IMR-90 (cell line): ENCODE measurements at regions not wholly inside any gene's neighbourhood (a gene's known extent, or its start where the extent isn't known, plus 50 kb on each side); places are given as distances from the start of the nearest gene placed in this dataset.

ENCODE experiments used
- ATAC-seq: fragments of 200-7000 bp; cut with Tn5 transposase; 2 replicates; pipeline ENCODE4 v1.9.1; 2020; ENCODE audit warnings: low read depth, mild to moderate bottlenecking, moderate library complexity
- BruUV-seq: library from RNA; stranded (reverse); fragments of 400-500 nt; replicated peaks from 2 replicates; lab custom pipeline; 2021; lab: Mats Ljungman, UMichigan
- CTCF ChIA-PET: fragments of 300-600 bp; formaldehyde crosslinking; extraction: SDS; loops from one replicate; lab custom pipeline; 2021; ENCODE audit warnings: antibody characterized with exemption; lab: Yijun Ruan, JAX
- POLR2A ChIA-PET: fragments of 300-600 bp; sonication (Branson Sonifier 250); formaldehyde crosslinking; loops from one replicate; lab custom pipeline; 2022; ENCODE audit warnings: antibody characterized with exemption; ENCODE audit not compliant: unreplicated experiment; lab: Charles Lee
- DNase-seq: peaks from one replicate; pipeline ENCODE4 v3.0.0; 2013
- H2AFZ ChIP-seq: replicated peaks from 2 replicates; pipeline ENCODE3; 2013; ENCODE audit warnings: low read length, mild to moderate bottlenecking; ENCODE audit not compliant: poor library complexity
- H2AK5ac ChIP-seq: 2 replicates; pipeline ENCODE4 v1.6.1; 2013; ENCODE audit warnings: low read depth, low read length, inconsistent platforms
- H2AK9ac ChIP-seq: replicated peaks from 2 replicates; pipeline ENCODE3; 2013; ENCODE audit warnings: mild to moderate bottlenecking, low read depth, low read length, moderate library complexity; ENCODE audit not compliant: poor library complexity
- H2BK120ac ChIP-seq: 2 replicates; pipeline ENCODE4 v1.6.1; 2013; ENCODE audit warnings: low read depth, low read length, inconsistent platforms
- H2BK15ac ChIP-seq: 3 replicates; pipeline ENCODE4 v1.6.1; 2013; ENCODE audit warnings: low read depth, low read length, inconsistent platforms
- H2BK20ac ChIP-seq: 2 replicates; pipeline ENCODE4 v1.6.1; 2013; ENCODE audit warnings: low read depth, mild to moderate bottlenecking, inconsistent platforms, low read length, moderate library complexity
- H2BK5ac ChIP-seq: 2 replicates; pipeline ENCODE4 v1.6.1; 2013; ENCODE audit warnings: mild to moderate bottlenecking, low read depth, low read length, inconsistent platforms; ENCODE audit not compliant: poor library complexity, severe bottlenecking
- H3K14ac ChIP-seq: replicated peaks from 2 replicates; pipeline ENCODE4 v1.6.1; 2013; ENCODE audit warnings: low read depth, low read length, inconsistent platforms
- H3K18ac ChIP-seq: 2 replicates; pipeline ENCODE4 v1.6.1; 2013; ENCODE audit warnings: low read depth, low read length, control low read depth
- H3K23ac ChIP-seq: 2 replicates; pipeline ENCODE4 v1.6.1; 2013; ENCODE audit warnings: low read depth, low read length, inconsistent platforms
- H3K27ac ChIP-seq: 2 replicates; pipeline ENCODE4 v1.5.1; 2013; ENCODE audit warnings: mild to moderate bottlenecking, control low read depth, low read length; ENCODE audit not compliant: insufficient read depth
- H3K27me3 ChIP-seq: 2 replicates; pipeline ENCODE4 v1.6.1; 2013; ENCODE audit warnings: low read length; ENCODE audit not compliant: control insufficient read depth, insufficient read depth
- H3K36me3 ChIP-seq: 2 replicates; pipeline ENCODE4 v1.6.1; 2013; ENCODE audit warnings: low read length, mixed read lengths; ENCODE audit not compliant: control insufficient read depth, insufficient read depth
- H3K4ac ChIP-seq: 2 replicates; pipeline ENCODE4 v1.6.1; 2013; ENCODE audit warnings: low read depth, low read length, inconsistent platforms
- H3K4me1 ChIP-seq: 2 replicates; pipeline ENCODE4 v1.6.1; 2013; ENCODE audit warnings: low read length, mixed read lengths; ENCODE audit not compliant: control insufficient read depth, insufficient read depth
- H3K4me2 ChIP-seq: 2 replicates; pipeline ENCODE4 v1.6.1; 2013; ENCODE audit warnings: low read depth, mild to moderate bottlenecking, control low read depth, low read length, moderate library complexity
- H3K4me3 ChIP-seq: 2 replicates; pipeline ENCODE4 v1.5.1; 2013; ENCODE audit warnings: low read depth, mild to moderate bottlenecking, control low read depth, low read length, moderate library complexity; ENCODE audit not compliant: insufficient read depth
- H3K56ac ChIP-seq: 2 replicates; pipeline ENCODE4 v1.6.1; 2013; ENCODE audit warnings: low read length, inconsistent platforms; ENCODE audit not compliant: insufficient read depth; ENCODE audit errors: extremely low read depth
- H3K79me1 ChIP-seq, 2 experiments: 2 replicates each; pipeline ENCODE4 v1.6.1; 2013; ENCODE audit warnings: low read length in 2 of 2, inconsistent platforms in 1 of 2, low read depth in 1 of 2
- H3K9ac ChIP-seq: 2 replicates; pipeline ENCODE4 v1.6.1; 2013; ENCODE audit warnings: low read depth, low read length, control low read depth
- H3K9me1 ChIP-seq: 2 replicates; pipeline ENCODE4 v1.6.1; 2013; ENCODE audit warnings: low read length, inconsistent platforms; ENCODE audit not compliant: insufficient read depth
- H3K9me3 ChIP-seq: 2 replicates; pipeline ENCODE4 v1.6.1; 2013; ENCODE audit warnings: low read length; ENCODE audit not compliant: control insufficient read depth, insufficient read depth
- H4K20me1 ChIP-seq: 2 replicates; pipeline ENCODE4 v1.6.1; 2013; ENCODE audit warnings: low read length, inconsistent platforms; ENCODE audit not compliant: insufficient read depth
- H4K5ac ChIP-seq: 2 replicates; pipeline ENCODE4 v1.6.1; 2013; ENCODE audit warnings: mild to moderate bottlenecking, low read depth, low read length, control low read depth
- H4K8ac ChIP-seq, 2 experiments: 2 replicates each; pipeline ENCODE4 v1.6.1; 2013; ENCODE audit warnings: low read depth in 2 of 2, low read length in 2 of 2, control low read depth in 1 of 2, inconsistent platforms in 1 of 2
- H4K91ac ChIP-seq: 2 replicates; pipeline ENCODE4 v1.6.1; 2013; ENCODE audit warnings: low read depth, low read length, inconsistent platforms; ENCODE audit not compliant: insufficient read depth
- BHLHE40 ChIP-seq: fragments of 150-350 bp; IDR thresholded peaks from 2 replicates; pipeline ENCODE4 v1.6.1; 2016; ENCODE audit warnings: mild to moderate bottlenecking, low read depth, low read length
- CEBPB ChIP-seq: IDR thresholded peaks from 2 replicates; pipeline ENCODE4 v1.6.1; 2012; ENCODE audit warnings: low read depth, low read length, improper control_type of control experiment
- CTCF ChIP-seq: conservative IDR thresholded peaks from 2 replicates; pipeline ENCODE4 v1.5.1; 2012; ENCODE audit warnings: mild to moderate bottlenecking, low read depth, low read length, improper control_type of control experiment
- MAZ ChIP-seq: IDR thresholded peaks from 2 replicates; pipeline ENCODE4 v1.6.1; 2012; ENCODE audit warnings: low read depth, mild to moderate bottlenecking, low read length, improper control_type of control experiment, moderate library complexity, borderline replicate concordance
- MXI1 ChIP-seq: IDR thresholded peaks from 2 replicates; pipeline ENCODE4 v1.6.1; 2012; ENCODE audit warnings: low read depth, mild to moderate bottlenecking, low read length, moderate library complexity, borderline replicate concordance
- NFE2L2 ChIP-seq: fragments of 150-350 bp; IDR thresholded peaks from 2 replicates; pipeline ENCODE4 v1.6.1; 2016; ENCODE audit warnings: low read depth, mild to moderate bottlenecking, low read length
- POLR2A ChIP-seq: IDR thresholded peaks from 2 replicates; pipeline ENCODE4 v1.6.1; 2012; ENCODE audit warnings: mild to moderate bottlenecking, low read depth, low read length
- SMC3 ChIP-seq: fragments of 150-350 bp; IDR thresholded peaks from 2 replicates; pipeline ENCODE4 v1.6.1; 2016; ENCODE audit warnings: low read depth, mild to moderate bottlenecking, antibody characterized with exemption, low read length, moderate library complexity
- WGBS, 2 experiments: methylation state at CpG; one replicate each; pipeline versions ENCODE4 v1.1.5 to v1.1.7; 2013; ENCODE audit warnings: missing lambda C conversion rate in 2 of 2; ENCODE audit not compliant: insufficient read length in 1 of 2; ENCODE audit errors: extremely low coverage in 2 of 2; 5-methylcytosine and 5-hydroxymethylcytosine counted together
- dilution Hi-C: fragments of 300-500 bp; cut with HindIII; formaldehyde crosslinking; loops from one replicate; pipeline ENCODE4 v1.14.3; 2018; ENCODE audit warnings: low sequenced_read_pairs; ENCODE audit not compliant: unreplicated experiment
- in situ Hi-C: fragments of 300-500 bp; cut with MboI; formaldehyde crosslinking; loops from 3 replicates; pipeline ENCODE4 v1.14.3; 2019; ENCODE audit warnings: low sequenced_read_pairs, inconsistent platforms, mixed read lengths
- intact Hi-C: fragments of 100-400 bp; cut with micrococcal nuclease; formaldehyde crosslinking; loops from 2 replicates; pipeline ENCODE4 v1.10.0; 2022
- TF ChIP-seq, protein P1 (sequence below): fragments of 150-350 bp; IDR thresholded peaks from 2 replicates; pipeline ENCODE4 v1.6.1; 2016; ENCODE audit warnings: low read depth, mild to moderate bottlenecking, low read length, moderate library complexity, borderline replicate concordance

DNA sequence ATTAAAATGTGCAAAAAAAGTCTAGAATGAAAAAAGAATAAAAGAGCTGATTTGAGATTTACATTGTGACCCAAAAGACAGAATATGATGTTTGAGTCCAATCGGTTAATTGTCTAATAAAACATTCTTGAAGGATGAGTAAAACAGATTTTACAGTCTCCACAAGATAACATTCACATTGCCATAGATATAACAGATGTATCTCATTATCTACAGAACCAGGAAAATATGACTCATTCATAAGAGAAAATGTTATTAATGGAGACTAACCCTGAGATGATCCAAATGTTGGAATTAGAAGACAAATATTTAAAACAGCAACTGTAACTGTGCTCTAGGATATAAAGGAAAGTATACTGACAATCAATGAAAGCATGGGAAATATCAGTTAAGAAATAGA lies 141.7 kb downstream of the RFX6 start:
- Histone ChIP-seq H2AK9ac (no peak overlapping the region), H3K27me3 (no peaks in the 10 kb centered on the region), H4K8ac (no peak overlapping the region), H3K56ac (no peak overlapping the region), H3K14ac (no peak overlapping the region), H4K20me1 (no peaks in the 10 kb centered on the region), H3K18ac (no peak overlapping the region), H4K91ac (no peak overlapping the region), H3K4ac (no peak overlapping the region), H3K4me1 (no peaks in the 10 kb centered on the region), H2BK20ac (no peak overlapping the region), H3K9me3 (no peaks in the 10 kb centered on the region), H3K9ac (no peak overlapping the region), H2BK15ac (no peak overlapping the region), H2BK5ac (no peak overlapping the region), H2AK5ac (no peak overlapping the region), H3K36me3 (no peaks in the 10 kb centered on the region), H3K9me1 (no peaks in the 10 kb centered on the region), H4K5ac (no peak overlapping the region), H2BK120ac (no peak overlapping the region), H2AFZ (no peak overlapping the region), H3K79me1 (no peaks in the 10 kb centered on the region), H3K23ac (no peak overlapping the region), H3K27ac (no peak overlapping the region), H3K4me2 (no peak overlapping the region), H3K4me3 (no peak overlapping the region)
- DNase-seq (no peak), ATAC-seq (no peak)
- no CpG with 5 or more reads among the region's 1 CpG for WGBS, 2 experiments
- in situ Hi-C loops = no loop called here
- TF ChIP-seq MXI1 (no peak), CEBPB (no peak), NFE2L2 (no peak), SMC3 (no peak), BHLHE40 (no peak), CTCF (no peak), MAZ (no peak), POLR2A (no peak)
- TF ChIP-seq, protein P1, sequence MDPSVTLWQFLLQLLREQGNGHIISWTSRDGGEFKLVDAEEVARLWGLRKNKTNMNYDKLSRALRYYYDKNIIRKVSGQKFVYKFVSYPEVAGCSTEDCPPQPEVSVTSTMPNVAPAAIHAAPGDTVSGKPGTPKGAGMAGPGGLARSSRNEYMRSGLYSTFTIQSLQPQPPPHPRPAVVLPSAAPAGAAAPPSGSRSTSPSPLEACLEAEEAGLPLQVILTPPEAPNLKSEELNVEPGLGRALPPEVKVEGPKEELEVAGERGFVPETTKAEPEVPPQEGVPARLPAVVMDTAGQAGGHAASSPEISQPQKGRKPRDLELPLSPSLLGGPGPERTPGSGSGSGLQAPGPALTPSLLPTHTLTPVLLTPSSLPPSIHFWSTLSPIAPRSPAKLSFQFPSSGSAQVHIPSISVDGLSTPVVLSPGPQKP = no peak
- dilution Hi-C loops = no loop called here
- ChIA-PET CTCF (no interaction called here), POLR2A (no interaction called here)
- intact Hi-C loops = no loop called here
- no TSS peak for BruUV-seq
